Activated T-cell treated with anti-CD3 and anti-CD28 coated beads, Interleukin-2, amount 50 U/mL, for 72 hours (primary cell): ENCODE measurements at regions not wholly inside any gene's neighbourhood (a gene's known extent, or its start where the extent isn't known, plus 50 kb on each side); places are given as distances from the start of the nearest gene placed in this dataset.
"Not testable (repeated sequence)": the region's sequence is repeated elsewhere in the genome, so short reads cannot be mapped to it uniquely, and the experiment has no call there.

ENCODE experiments used
- ATAC-seq, 2 donors: fragments of 150-1000 bp; cut with Tn5 transposase; replicated peaks in 1 of 2; 2 replicates each; pipeline ENCODE4 v1.10.0; 2021; ENCODE audit warnings: moderate library complexity in 2 of 2, mild to moderate bottlenecking in 1 of 2
- DNase-seq, 2 donors: peaks; one replicate each; pipeline ENCODE4 v3.0.0; 2021 to 2022; ENCODE audit warnings: mixed read lengths in 1 of 2
- H3K27ac Mint-ChIP-seq: one replicate; pipeline ENCODE4 v1.8.0; 2022; ENCODE audit warnings: mild to moderate bottlenecking, moderate library complexity, mixed read lengths
- H3K27me3 Mint-ChIP-seq: one replicate; pipeline ENCODE4 v1.8.0; 2022; ENCODE audit warnings: low read depth, mixed read lengths
- H3K36me3 Mint-ChIP-seq, 2 donors: one replicate each; pipeline ENCODE4 v1.8.0; 2022; ENCODE audit warnings: mixed read lengths in 2 of 2, mild to moderate bottlenecking in 1 of 2; ENCODE audit not compliant: insufficient read depth in 2 of 2
- H3K4me1 Mint-ChIP-seq: one replicate; pipeline ENCODE4 v1.8.0; 2022; ENCODE audit warnings: low read depth, mixed read lengths
- H3K4me3 Mint-ChIP-seq, 2 donors: one replicate each; pipeline ENCODE4 v1.8.0; 2022; ENCODE audit warnings: mild to moderate bottlenecking in 2 of 2, mixed read lengths in 2 of 2, moderate library complexity in 2 of 2
- H3K9me3 Mint-ChIP-seq, 2 donors: one replicate each; pipeline ENCODE4 v1.8.0; 2022; ENCODE audit warnings: mixed read lengths in 2 of 2

- no peak for DNase-seq
- no peak overlapping the region for H3K27ac Mint-ChIP-seq
- H3K36me3 Mint-ChIP-seq, result peaks cover 5 to 6% of the 10 kb centered on the region in 2 donors
- H3K4me1 Mint-ChIP-seq, result no peaks in the 10 kb centered on the region
- H3K27me3 Mint-ChIP-seq, result no peaks in the 10 kb centered on the region
- H3K4me3 Mint-ChIP-seq, result no peak overlapping the region
- peaks cover 3 to 10% of the 10 kb centered on the region in 2 donors for H3K9me3 Mint-ChIP-seq
- ATAC-seq, result no peak
Measured at GRCh38 chr11:19614370-19614940, 98.2 kb upstream of the NAV2 start.

- H3K4me1 Mint-ChIP-seq, H3K4me3 Mint-ChIP-seq, DNase-seq, H3K27me3 Mint-ChIP-seq, H3K27ac Mint-ChIP-seq, H3K36me3 Mint-ChIP-seq, H3K9me3 Mint-ChIP-seq, ATAC-seq: not testable (repeated sequence)
Measured at GRCh38 chr11:19612025-19612424, 100.6 kb upstream of the NAV2 start.

DNA sequence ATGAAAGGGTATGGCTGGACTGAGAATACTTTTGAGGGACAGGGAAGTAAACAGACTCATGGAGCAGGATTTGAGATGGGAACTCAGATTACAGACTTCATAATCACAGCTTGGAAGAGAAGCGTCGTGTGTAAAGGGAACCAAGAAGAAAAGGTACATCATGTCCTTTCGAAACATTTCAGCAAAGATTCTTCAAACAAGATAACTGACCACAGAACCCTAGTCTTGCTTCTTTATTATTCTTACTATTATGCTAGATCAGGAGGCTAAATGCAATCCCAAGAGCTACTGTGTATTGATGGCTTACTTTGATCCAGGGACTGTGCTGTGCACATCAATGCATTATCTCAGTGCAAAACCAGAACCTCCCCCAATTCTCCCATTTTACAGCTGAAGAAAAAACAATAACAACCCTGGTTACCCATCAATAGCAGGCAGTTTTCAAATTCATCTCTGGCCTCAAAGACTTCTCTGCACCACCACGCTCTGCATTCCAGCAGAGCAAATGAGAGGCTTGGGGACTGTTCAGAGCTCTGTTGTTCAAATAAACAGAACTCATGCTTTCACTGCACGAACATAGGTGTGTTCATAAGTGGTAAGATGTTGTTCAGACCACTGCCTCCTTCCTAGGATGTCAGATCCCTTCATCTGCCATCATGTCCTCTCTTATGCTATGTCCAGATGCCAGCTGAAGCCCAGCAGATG, 104.8 kb upstream of the NAV2 start:
- ATAC-seq (no peak), DNase-seq (no peak)
- no peak overlapping the region for H3K4me3 Mint-ChIP-seq
- H3K36me3 Mint-ChIP-seq, result peaks cover 5 to 6% of the 10 kb centered on the region in 2 donors
- peaks cover 4% of the 10 kb centered on the region for H3K27me3 Mint-ChIP-seq
- peaks cover 10 to 11% of the 10 kb centered on the region in 2 donors for H3K9me3 Mint-ChIP-seq
- no peaks in the 10 kb centered on the region for H3K4me1 Mint-ChIP-seq
- H3K27ac Mint-ChIP-seq, result no peak overlapping the region

- H3K4me3 Mint-ChIP-seq, result no peak overlapping the region
- DNase-seq (no peak), ATAC-seq (no peak)
- no peak overlapping the region for H3K27ac Mint-ChIP-seq
- peaks cover 6 to 11% of the 10 kb centered on the region in 2 donors for H3K9me3 Mint-ChIP-seq
- no peaks in the 10 kb centered on the region for H3K4me1 Mint-ChIP-seq
- H3K27me3 Mint-ChIP-seq, result peaks cover 8% of the 10 kb centered on the region
- no peaks in the 10 kb centered on the region for H3K36me3 Mint-ChIP-seq
Measured at GRCh38 chr11:19606856-19607655, 105.6 kb upstream of the NAV2 start.

DNA sequence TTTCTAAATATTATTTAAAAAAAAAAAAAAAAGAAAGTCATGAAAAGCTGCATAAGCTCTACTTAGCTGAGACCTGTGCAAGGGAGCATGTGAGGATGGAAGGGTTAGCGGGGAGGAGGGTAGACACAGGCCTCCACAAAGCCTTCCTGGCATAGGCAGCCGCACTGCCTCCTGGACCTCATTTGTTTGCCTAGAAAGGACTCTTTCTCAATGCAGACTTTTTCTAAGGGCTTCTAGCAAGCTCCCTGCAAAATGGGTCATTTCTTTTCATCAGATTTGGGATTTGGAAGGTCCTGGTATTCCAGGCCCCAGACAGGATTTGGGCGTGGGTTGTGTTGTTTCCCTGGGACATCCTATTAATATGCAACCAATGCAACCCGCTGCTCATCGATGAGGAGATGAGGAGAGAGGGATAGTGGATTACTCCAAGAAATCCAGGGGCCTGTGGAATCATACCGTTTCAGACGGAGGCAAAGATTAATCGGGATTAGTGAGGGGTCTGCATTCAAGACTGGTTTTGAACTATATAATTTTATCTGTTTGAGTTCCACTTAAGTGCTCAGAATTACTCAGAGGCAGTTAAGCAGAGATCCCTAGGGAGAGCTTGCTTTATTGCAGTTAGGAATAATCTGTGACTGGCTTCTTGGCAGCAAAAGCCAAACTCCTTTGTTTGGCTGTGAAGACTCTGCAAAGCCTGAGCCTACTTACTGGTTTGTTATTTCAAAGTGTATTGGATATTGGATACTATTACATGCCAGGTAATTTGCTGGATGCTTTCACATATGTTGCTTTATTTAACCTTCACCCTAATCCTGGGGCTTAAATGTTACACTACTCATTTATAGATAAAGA, 106.9 kb upstream of the NAV2 start:
- Mint-ChIP-seq H3K27ac (no peak overlapping the region), H3K36me3 (no peaks in the 10 kb centered on the region)
- ATAC-seq, result no peak

DNA sequence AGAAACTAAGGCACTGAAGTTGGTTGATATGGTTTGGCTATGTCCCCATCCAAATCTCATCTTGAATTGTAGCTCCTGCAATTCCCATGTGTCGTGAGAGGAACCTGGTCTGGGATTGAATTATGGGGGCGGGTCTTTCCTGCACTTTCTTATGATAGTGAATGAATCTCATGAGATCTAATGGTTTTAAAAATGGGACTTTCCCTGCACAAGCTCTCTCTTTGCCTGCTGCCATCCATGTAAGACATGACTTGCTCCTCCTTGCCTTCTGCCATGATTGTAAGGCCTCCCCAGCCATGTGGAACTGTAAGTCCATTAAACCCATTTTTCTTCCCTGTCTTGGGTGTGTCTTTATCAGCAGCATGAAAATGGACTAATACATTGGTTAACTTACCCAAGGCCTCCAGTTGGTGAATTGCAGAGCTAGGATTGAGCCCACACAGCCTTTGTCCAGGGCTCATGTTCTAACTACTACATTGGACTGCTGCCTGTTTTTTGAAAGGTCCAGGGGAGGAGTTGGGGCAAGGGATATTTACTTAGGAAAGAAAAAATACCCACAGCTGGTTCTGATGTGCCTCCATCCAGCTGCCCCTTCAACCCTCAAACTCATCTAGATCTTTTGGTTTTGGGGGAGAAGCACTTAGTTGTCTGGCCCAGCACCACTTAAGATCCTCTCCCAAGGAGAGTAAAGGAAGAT, 107.8 kb upstream of the NAV2 start:
- Mint-ChIP-seq H3K4me1 (no peaks in the 10 kb centered on the region), H3K4me3 (no peak overlapping the region), H3K27me3 (peaks cover 8% of the 10 kb centered on the region), H3K27ac (no peak overlapping the region), H3K36me3 (no peaks in the 10 kb centered on the region), H3K9me3 (peaks cover 2 to 8% of the 10 kb centered on the region in 2 donors)
- DNase-seq, result no peak
- no peak for ATAC-seq

More for the DNA sequence above, 106.9 kb upstream of the NAV2 start:
- DNase-seq, result no peak
- Mint-ChIP-seq H3K4me1 (no peaks in the 10 kb centered on the region), H3K4me3 (no peak overlapping the region), H3K27me3 (peaks cover 8% of the 10 kb centered on the region), H3K9me3 (peaks cover 4 to 11% of the 10 kb centered on the region in 2 donors)

DNA sequence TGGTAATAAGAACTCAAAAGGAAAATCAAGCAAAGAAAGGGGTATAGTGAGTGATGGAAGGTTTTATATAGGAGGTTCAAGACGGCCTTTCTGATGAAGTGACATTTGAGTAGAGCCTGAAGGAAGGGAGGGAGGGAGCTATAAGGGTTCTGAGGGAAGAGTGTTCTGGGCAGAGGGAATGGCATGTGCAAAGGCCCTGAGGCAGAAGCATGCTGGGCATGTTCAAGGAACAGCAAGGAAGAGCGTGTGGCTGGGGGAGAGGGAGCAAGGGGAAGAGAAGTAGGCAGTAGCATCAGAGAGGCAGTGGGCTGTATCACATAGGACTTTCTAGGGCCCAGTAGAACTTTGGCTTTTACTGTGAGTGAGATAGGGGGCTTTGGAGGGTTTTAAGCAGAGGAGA, 108.9 kb upstream of the NAV2 start:
- Mint-ChIP-seq H3K36me3 (no peaks in the 10 kb centered on the region), H3K9me3 (peaks cover 2 to 8% of the 10 kb centered on the region in 2 donors), H3K4me1 (no peaks in the 10 kb centered on the region), H3K27ac (no peak overlapping the region), H3K4me3 (no peak overlapping the region), H3K27me3 (peaks cover 8% of the 10 kb centered on the region)
- no peak for ATAC-seq
- DNase-seq, result no peak

DNA sequence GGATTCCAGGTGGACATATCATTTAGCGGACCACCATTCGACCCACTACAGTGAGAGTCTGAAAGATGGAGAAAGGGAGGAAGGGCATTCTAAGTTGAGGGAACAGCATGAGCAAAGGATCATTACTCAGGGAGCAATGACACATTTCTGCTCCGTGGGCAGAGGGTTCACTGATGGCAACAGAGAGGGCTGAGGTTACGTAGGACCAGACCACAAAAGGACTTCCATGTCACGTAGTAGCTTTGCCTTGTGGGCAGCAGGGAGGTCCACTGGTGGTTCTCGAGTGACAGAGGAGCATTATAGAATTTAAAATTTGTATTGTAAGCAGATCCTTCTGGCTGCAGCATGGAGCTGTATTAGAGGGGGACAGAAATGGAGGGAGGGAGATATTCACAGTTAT, 109.7 kb upstream of the NAV2 start:
- Mint-ChIP-seq H3K9me3 (peaks cover 2 to 8% of the 10 kb centered on the region in 2 donors), H3K4me1 (no peaks in the 10 kb centered on the region), H3K4me3 (no peak overlapping the region), H3K27ac (no peak overlapping the region), H3K27me3 (peaks cover 8% of the 10 kb centered on the region), H3K36me3 (no peaks in the 10 kb centered on the region)
- ATAC-seq, result no peak
- DNase-seq, result no peak

DNA sequence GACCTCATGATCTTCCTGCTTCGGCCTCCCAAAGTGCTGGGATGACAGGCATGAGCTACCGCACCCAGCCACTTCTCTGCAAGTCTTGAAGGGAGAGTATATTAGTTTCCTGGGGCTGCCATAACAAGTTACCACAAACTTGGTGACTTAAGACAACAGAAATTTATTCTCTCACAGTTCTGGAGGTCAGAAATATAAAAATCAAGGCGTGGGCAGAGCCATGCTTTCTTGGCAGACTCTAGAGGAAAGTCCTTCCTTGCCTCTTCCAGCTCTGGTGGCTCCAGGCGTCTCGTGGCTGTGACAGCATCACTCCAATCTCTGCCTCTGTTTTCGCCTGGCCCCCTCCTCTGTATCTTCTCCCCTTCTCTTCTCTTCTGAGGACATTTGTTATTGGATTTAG, 110.2 kb upstream of the NAV2 start:
- Mint-ChIP-seq H3K4me3 (no peak overlapping the region), H3K4me1 (no peaks in the 10 kb centered on the region), H3K36me3 (no peaks in the 10 kb centered on the region), H3K27ac (no peak overlapping the region), H3K9me3 (peaks cover 2 to 8% of the 10 kb centered on the region in 2 donors), H3K27me3 (peaks cover 8% of the 10 kb centered on the region)
- DNase-seq (no peak), ATAC-seq (no peak)

GRCh38 chr11:19601235-19601634, 111.4 kb upstream of the NAV2 start:
- H3K27me3 Mint-ChIP-seq, result peaks cover 13% of the 10 kb centered on the region
- no peak overlapping the region for H3K4me3 Mint-ChIP-seq
- ATAC-seq (no peak), DNase-seq (no peak)
- H3K27ac Mint-ChIP-seq, result no peak overlapping the region
- H3K9me3 Mint-ChIP-seq, result peaks cover 2 to 8% of the 10 kb centered on the region in 2 donors
- no peaks in the 10 kb centered on the region for H3K36me3 Mint-ChIP-seq
- H3K4me1 Mint-ChIP-seq, result no peaks in the 10 kb centered on the region

DNA sequence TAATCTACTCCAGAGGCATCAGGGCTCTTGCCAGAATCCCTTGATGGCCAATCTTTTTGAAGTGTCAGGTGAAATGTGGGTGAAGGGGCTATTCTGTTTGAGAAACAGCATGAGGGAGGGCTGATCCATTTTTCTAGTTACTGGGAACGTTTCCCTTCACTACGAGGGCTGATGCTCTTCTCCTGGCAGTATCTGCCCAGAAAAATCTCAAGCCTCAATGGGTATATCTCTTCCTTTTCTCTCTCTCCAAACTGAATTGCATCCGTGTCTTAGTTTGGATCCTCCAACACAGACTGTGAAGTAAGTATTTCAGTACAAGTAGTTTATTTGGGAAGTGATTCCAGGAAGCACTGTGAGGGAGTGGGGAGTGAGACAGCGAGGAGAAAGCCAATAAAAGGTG, 113.0 kb upstream of the NAV2 start:
- Mint-ChIP-seq H3K4me1 (no peaks in the 10 kb centered on the region), H3K4me3 (no peak overlapping the region), H3K27me3 (peaks cover 16% of the 10 kb centered on the region), H3K9me3 (peaks cover 0 to 8% of the 10 kb centered on the region in 2 donors), H3K27ac (no peak overlapping the region), H3K36me3 (no peaks in the 10 kb centered on the region)
- no peak for DNase-seq
- ATAC-seq, result no peak

GRCh38 chr11:19598876-19599486, 113.7 kb upstream of the NAV2 start:
- Mint-ChIP-seq H3K9me3 (peaks cover 0 to 4% of the 10 kb centered on the region in 2 donors), H3K27ac (no peak overlapping the region), H3K4me1 (no peaks in the 10 kb centered on the region), H3K36me3 (no peaks in the 10 kb centered on the region), H3K4me3 (no peak overlapping the region), H3K27me3 (peaks cover 23% of the 10 kb centered on the region)
- DNase-seq (no peak), ATAC-seq (no peak)
